ENCODE measurements at regions not wholly inside any gene's neighbourhood (a gene's known extent, or its start where the extent isn't known, plus 50 kb on each side); places are given as distances from the start of the nearest gene placed in this dataset.

DNA sequence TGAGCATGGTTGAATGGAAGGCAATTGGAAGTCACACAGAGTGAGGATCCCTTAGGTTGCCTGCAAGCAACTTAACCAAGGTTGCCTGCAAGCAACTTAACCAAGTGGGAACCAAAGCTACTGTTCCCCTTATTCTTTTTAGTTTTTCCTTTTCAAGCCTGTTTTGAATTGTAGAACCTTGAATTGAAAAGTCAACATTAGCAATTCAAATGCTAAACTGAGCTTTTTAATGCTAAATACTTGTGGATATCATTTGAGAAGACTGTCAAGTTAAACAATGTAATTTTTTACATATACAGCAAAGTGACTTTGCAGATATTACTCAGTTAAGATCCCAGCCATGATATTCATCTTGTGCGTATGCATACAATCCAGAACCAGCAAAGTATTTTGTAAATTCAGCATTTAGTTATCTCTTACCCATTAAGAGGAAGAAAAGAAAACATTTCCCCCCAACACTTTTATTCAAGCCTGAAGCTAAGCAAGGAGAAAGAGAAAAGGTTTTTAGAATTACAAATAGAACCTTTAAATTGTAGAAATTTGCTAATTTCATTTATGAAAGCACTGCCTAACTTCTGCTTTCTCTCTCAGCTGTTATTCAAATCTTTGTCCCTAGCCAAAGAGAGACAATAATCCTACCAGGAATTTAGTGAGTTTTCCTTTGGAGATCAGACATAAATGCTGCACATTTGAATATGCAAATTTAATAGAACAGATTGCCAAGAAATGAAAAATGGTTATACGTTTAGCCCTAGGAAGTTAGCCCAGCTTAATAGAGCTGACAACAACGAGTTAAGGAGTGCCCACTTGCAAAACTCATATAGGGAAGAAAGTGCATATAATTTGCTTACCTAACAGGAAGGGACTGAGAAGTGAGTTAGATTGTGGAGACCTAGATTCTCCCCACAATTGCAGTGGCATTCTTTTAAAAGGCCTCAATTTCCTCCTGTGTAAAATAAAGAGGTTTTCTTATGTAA, 643.2 kb upstream of the PIK3C3 start:
- DNase-seq = no peak
- 41% methylated on average over 3 of the region's 3 CpGs for WGBS (ENCODE audit: insufficient coverage, low coverage, low lambda C conversion rate, missing lambda C conversion rate)
- no peak for ATAC-seq

DNA sequence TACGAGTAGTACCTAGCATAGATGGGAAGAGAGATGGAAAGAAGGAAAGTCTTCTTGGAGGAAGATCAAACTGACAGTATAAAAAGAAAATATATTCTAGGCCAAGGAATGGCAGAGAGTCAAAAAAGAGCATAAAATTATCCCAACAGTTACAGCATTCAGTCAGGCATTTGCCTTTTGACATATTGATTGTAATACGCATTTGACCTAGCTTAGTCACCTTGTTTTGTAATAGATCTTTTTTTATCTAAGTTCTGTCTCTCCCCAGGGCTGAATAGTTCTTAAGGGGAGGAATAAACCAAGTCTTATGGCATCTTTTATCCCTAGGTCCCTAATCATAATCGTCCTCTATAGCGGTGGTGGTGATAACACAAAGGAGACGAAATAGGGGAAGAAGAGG, 657.3 kb upstream of the PIK3C3 start:
- no peak for ATAC-seq
- Histone ChIP-seq H3K36me3 (no peaks in the 10 kb centered on the region), H3K27me3 (no peaks in the 10 kb centered on the region), H3K4me3 (no peak overlapping the region), H3K27ac (no peak overlapping the region), H3K9me3 (no peaks in the 10 kb centered on the region), H3K4me1 (no peaks in the 10 kb centered on the region)
- 65% methylated on average over 4 of the region's 5 CpGs for WGBS (ENCODE audit: insufficient coverage, low coverage, low lambda C conversion rate, missing lambda C conversion rate)
- intact Hi-C loops (cut with DNase I) = no loop called here
- TF ChIP-seq POLR2A (IDR thresholded peaks at IDR 0.05) = no peak
- TF ChIP-seq, protein P1, sequence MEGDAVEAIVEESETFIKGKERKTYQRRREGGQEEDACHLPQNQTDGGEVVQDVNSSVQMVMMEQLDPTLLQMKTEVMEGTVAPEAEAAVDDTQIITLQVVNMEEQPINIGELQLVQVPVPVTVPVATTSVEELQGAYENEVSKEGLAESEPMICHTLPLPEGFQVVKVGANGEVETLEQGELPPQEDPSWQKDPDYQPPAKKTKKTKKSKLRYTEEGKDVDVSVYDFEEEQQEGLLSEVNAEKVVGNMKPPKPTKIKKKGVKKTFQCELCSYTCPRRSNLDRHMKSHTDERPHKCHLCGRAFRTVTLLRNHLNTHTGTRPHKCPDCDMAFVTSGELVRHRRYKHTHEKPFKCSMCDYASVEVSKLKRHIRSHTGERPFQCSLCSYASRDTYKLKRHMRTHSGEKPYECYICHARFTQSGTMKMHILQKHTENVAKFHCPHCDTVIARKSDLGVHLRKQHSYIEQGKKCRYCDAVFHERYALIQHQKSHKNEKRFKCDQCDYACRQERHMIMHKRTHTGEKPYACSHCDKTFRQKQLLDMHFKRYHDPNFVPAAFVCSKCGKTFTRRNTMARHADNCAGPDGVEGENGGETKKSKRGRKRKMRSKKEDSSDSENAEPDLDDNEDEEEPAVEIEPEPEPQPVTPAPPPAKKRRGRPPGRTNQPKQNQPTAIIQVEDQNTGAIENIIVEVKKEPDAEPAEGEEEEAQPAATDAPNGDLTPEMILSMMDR (IDR thresholded peaks at IDR 0.05) = no peak
- no peak for DNase-seq

More for the DNA sequence above, 643.2 kb upstream of the PIK3C3 start:
- H3K9me3 ChIP-seq = no peaks in the 10 kb centered on the region
- H3K27ac ChIP-seq = no peak overlapping the region
- no peak for TF ChIP-seq POLR2A (IDR thresholded peaks at IDR 0.05)
- TF ChIP-seq, protein P1 (IDR thresholded peaks at IDR 0.05) = no peak
- H3K4me3 ChIP-seq = no peak overlapping the region
- intact Hi-C loops (cut with DNase I) = no loop called here
- no peaks in the 10 kb centered on the region for H3K4me1 ChIP-seq
- H3K36me3 ChIP-seq = no peaks in the 10 kb centered on the region
- H3K27me3 ChIP-seq = no peaks in the 10 kb centered on the region

DNA sequence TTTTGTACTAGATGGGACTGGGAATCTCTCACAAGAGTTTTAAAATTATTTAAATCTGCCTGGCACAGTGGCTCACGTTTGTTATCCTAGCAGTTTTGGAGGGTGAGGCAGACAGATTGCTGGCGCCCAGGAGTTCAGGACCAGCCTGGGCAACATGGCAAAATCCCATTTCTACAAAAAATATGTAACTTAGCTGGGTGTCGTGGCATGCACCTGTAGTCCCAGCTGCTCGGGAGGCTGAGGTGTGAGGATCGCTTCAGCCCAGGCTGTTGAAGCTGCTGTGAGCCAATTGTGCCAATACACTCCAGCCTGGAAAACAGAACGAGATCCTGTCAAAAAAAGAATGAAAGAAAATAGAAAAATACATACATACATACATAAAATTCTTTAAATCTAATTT, 685.7 kb upstream of the PIK3C3 start:
- Histone ChIP-seq H3K4me3 (no peak overlapping the region), H3K4me1 (no peaks in the 10 kb centered on the region), H3K9me3 (no peaks in the 10 kb centered on the region), H3K27me3 (no peaks in the 10 kb centered on the region), H3K36me3 (no peaks in the 10 kb centered on the region), H3K27ac (no peak overlapping the region)
- ATAC-seq = no peak
- DNase-seq = no peak
- intact Hi-C loops (cut with DNase I) = no loop called here
- 38% methylated on average over 6 of the region's 6 CpGs for WGBS (ENCODE audit: insufficient coverage, low coverage, low lambda C conversion rate, missing lambda C conversion rate)
- TF ChIP-seq POLR2A (IDR thresholded peaks at IDR 0.05) = no peak

DNA sequence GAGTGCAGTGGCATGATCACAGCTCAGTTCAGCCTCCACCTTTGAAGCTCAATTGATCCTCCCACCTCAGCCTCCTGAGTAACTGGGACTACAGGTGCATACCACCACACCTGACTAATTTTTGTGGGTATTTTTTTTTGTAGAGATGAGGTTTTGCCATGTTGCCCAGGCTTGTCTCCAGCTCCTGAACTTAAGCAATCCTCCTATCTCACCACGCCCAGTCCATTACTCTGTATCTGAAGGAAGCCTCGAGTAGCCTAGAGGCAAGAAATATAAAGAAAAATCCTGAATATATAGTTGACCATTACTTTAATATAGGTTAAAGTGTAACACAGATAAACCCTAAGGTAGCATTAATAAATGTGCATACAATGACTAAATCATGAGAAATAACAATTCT, 686.8 kb upstream of the PIK3C3 start:
- TF ChIP-seq POLR2A (IDR thresholded peaks at IDR 0.05) = no peak
- TF ChIP-seq, protein P1 (IDR thresholded peaks at IDR 0.05) = no peak
- Histone ChIP-seq H3K36me3 (no peaks in the 10 kb centered on the region), H3K27me3 (no peaks in the 10 kb centered on the region), H3K4me1 (no peaks in the 10 kb centered on the region), H3K27ac (no peak overlapping the region), H3K9me3 (no peaks in the 10 kb centered on the region), H3K4me3 (no peak overlapping the region)
- ATAC-seq (no peak), DNase-seq (no peak)
- intact Hi-C loops (cut with DNase I) = no loop called here
- WGBS (ENCODE audit: insufficient coverage, low coverage, low lambda C conversion rate, missing lambda C conversion rate) = 39% methylated on average over 2 of the region's 2 CpGs

DNA sequence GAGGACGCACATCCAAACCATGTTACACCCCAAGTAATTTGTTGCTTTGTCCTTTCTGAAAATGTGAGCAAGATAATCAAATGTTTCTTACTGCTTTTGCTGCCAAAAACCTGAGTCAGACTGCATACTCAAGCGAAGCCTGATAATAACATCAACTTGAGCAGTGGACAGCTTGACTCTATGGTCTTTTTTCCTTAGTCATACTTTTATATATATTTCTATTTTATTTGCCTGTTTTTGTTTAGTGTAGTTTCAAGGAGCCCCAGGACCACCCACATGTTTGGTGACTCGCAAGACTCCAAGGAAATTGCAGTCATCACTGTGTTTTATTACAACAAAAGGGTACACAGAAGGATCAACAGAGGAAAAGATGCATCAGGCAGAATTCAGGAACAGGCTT, 688.4 kb upstream of the PIK3C3 start:
- H3K4me1 ChIP-seq = no peaks in the 10 kb centered on the region
- TF ChIP-seq, protein P1 (IDR thresholded peaks at IDR 0.05) = no peak
- TF ChIP-seq POLR2A (IDR thresholded peaks at IDR 0.05) = no peak
- 54% methylated on average over 3 of the region's 3 CpGs for WGBS (ENCODE audit: insufficient coverage, low coverage, low lambda C conversion rate, missing lambda C conversion rate)
- ATAC-seq = no peak
- no peaks in the 10 kb centered on the region for H3K27me3 ChIP-seq
- DNase-seq = no peak
- intact Hi-C loops (cut with DNase I) = no loop called here
- H3K4me3 ChIP-seq = no peak overlapping the region
- H3K27ac ChIP-seq = no peak overlapping the region
- H3K36me3 ChIP-seq = no peaks in the 10 kb centered on the region
- H3K9me3 ChIP-seq = no peaks in the 10 kb centered on the region
